ENCODE measurements at regions not wholly inside any gene's neighbourhood (a gene's known extent, or its start where the extent isn't known, plus 50 kb on each side); places are given as distances from the start of the nearest gene placed in this dataset.

GRCh38 chr4:38319456-38320342 lies 344.3 kb upstream of the KLF3 start:
- Histone ChIP-seq H3K9me3 (no peaks in the 10 kb centered on the region), H3K4me1 (peaks cover 15% of the 10 kb centered on the region), H3K36me3 (no peaks in the 10 kb centered on the region), H3K27me3 (no peaks in the 10 kb centered on the region), H3K4me3 (ENCODE audit: low read depth, low read length) (peak overlapping the region; percentile 51)
- peak; percentile 99 for TF ChIP-seq CTCF (IDR thresholded peaks at IDR 0.05; ENCODE audit: low read depth, low read length)
- DNase-seq, result peak; percentile 90

- no peaks in the 10 kb centered on the region for H3K36me3 ChIP-seq
- no peak for TF ChIP-seq CTCF (IDR thresholded peaks at IDR 0.05; ENCODE audit: low read depth, low read length)
- H3K27me3 ChIP-seq, result no peaks in the 10 kb centered on the region
- peaks cover 15% of the 10 kb centered on the region for H3K4me1 ChIP-seq
- no peak overlapping the region for H3K4me3 ChIP-seq (ENCODE audit: low read depth, low read length)
- DNase-seq, result no peak
- peaks cover 3% of the 10 kb centered on the region; the same call in 1 of the 2 replicates for H3K9me3 ChIP-seq
Measured at GRCh38 chr4:38320343-38320695, 343.7 kb upstream of the KLF3 start.

- H3K36me3 ChIP-seq, result no peaks in the 10 kb centered on the region
- no peak overlapping the region for H3K4me3 ChIP-seq (ENCODE audit: low read depth, low read length)
- no peak for DNase-seq
- peaks cover 15% of the 10 kb centered on the region for H3K4me1 ChIP-seq
- peaks cover 3% of the 10 kb centered on the region; the same call in 1 of the 2 replicates for H3K9me3 ChIP-seq
- no peak for TF ChIP-seq CTCF (IDR thresholded peaks at IDR 0.05; ENCODE audit: low read depth, low read length)
- H3K27me3 ChIP-seq, result no peaks in the 10 kb centered on the region
Measured at GRCh38 chr4:38320833-38321232, 343.2 kb upstream of the KLF3 start.

GRCh38 chr4:38322714-38323113 lies 341.3 kb upstream of the KLF3 start:
- Histone ChIP-seq H3K4me3 (ENCODE audit: low read depth, low read length) (no peak overlapping the region), H3K27me3 (no peaks in the 10 kb centered on the region), H3K36me3 (no peaks in the 10 kb centered on the region), H3K4me1 (peaks cover 15% of the 10 kb centered on the region), H3K9me3 (peaks cover 3% of the 10 kb centered on the region; the same call in 1 of the 2 replicates)
- no peak for TF ChIP-seq CTCF (IDR thresholded peaks at IDR 0.05; ENCODE audit: low read depth, low read length)
- no peak for DNase-seq

- TF ChIP-seq CTCF (IDR thresholded peaks at IDR 0.05; ENCODE audit: low read depth, low read length), result no peak
- H3K27me3 ChIP-seq, result no peaks in the 10 kb centered on the region
- no peak overlapping the region for H3K4me3 ChIP-seq (ENCODE audit: low read depth, low read length)
- H3K4me1 ChIP-seq, result peaks cover 16% of the 10 kb centered on the region
- no peak for DNase-seq
- H3K36me3 ChIP-seq, result no peaks in the 10 kb centered on the region
- H3K9me3 ChIP-seq, result peaks cover 3% of the 10 kb centered on the region; the same call in 1 of the 2 replicates
Measured at GRCh38 chr4:38323141-38323641, 340.8 kb upstream of the KLF3 start.
